ENCODE measurements at regions not wholly inside any gene's neighbourhood (a gene's known extent, or its start where the extent isn't known, plus 50 kb on each side); places are given as distances from the start of the nearest gene placed in this dataset.

- DNase-seq = no peak
These were observed 61.5 kb upstream of the GATB start for GRCh38 chr4:151822331-151822730.

- DNase-seq = no peak
These were observed 59.2 kb upstream of the GATB start for GRCh38 chr4:151820004-151820403.

GRCh38 chr4:151811403-151811802 is 50.6 kb upstream of the GATB start:
- DNase-seq = no peak

All from activated naive CD4-positive, alpha-beta T cell (primary cell).